CD14-positive monocyte (primary cell): ENCODE measurements at regions not wholly inside any gene's neighbourhood (a gene's known extent, or its start where the extent isn't known, plus 50 kb on each side); places are given as distances from the start of the nearest gene placed in this dataset.

Experiments used
- DNase-seq, 3 donors: peaks; one replicate each; pipeline ENCODE4 v3.0.0-alpha.2; 2011 to 2022
- H2AFZ ChIP-seq: 2 replicates; pipeline ENCODE4 v1.6.0; 2012; ENCODE audit warnings: mild to moderate bottlenecking, low read depth, low read length, inconsistent platforms; ENCODE audit not compliant: insufficient read depth, poor library complexity, severe bottlenecking
- H3K27ac ChIP-seq, 2 donors: 1 replicate in 1 of 2; 2 replicates in 1 of 2; pipeline ENCODE4 v1.5.1; 2012 to 2013; ENCODE audit warnings: low read length in 2 of 2, control low read depth in 1 of 2, inconsistent platforms in 1 of 2, low read depth in 1 of 2, mild to moderate bottlenecking in 1 of 2
- H3K27me3 ChIP-seq, 2 donors: one replicate each; pipeline versions ENCODE4 v1.6.0 to v1.6.1; 2011 to 2013; ENCODE audit warnings: low read length in 2 of 2; ENCODE audit not compliant: control insufficient read depth in 2 of 2, insufficient read depth in 2 of 2
- H3K36me3 ChIP-seq, 2 donors: replicated peaks in 1 of 2; 1 replicate in 1 of 2; 2 replicates in 1 of 2; pipeline versions ENCODE4 v1.5.1 to v1.6.1; 2012 to 2013; ENCODE audit warnings: low read length in 2 of 2, control low read depth in 1 of 2, inconsistent platforms in 1 of 2, mild to moderate bottlenecking in 1 of 2; ENCODE audit not compliant: insufficient read depth in 2 of 2, control insufficient read depth in 1 of 2
- H3K4me1 ChIP-seq, 2 donors: 1 replicate in 1 of 2; 2 replicates in 1 of 2; pipeline versions ENCODE4 v1.5.1 to v1.6.1; 2012 to 2013; ENCODE audit warnings: low read length in 2 of 2, control low read depth in 1 of 2, inconsistent platforms in 1 of 2, mild to moderate bottlenecking in 1 of 2, moderate library complexity in 1 of 2; ENCODE audit not compliant: insufficient read depth in 2 of 2, control insufficient read depth in 1 of 2
- H3K4me2 ChIP-seq: replicated peaks from 2 replicates; pipeline ENCODE3; 2012; ENCODE audit warnings: low read length, moderate library complexity, mild to moderate bottlenecking; ENCODE audit not compliant: poor library complexity, severe bottlenecking; ENCODE audit errors: extremely low read depth
- H3K4me3 ChIP-seq, 3 experiments: fragments of 200-600 bp in 1 of 3; sonication (generic) in 1 of 3; replicated peaks in 1 of 3; 1 replicate in 2 of 3; 2 replicates in 1 of 3; pipeline ENCODE4 v1.5.1; 2011 to 2013; ENCODE audit warnings: low read length in 3 of 3, mild to moderate bottlenecking in 3 of 3, control low read depth in 2 of 3, low read depth in 2 of 3, inconsistent platforms in 1 of 3, moderate library complexity in 1 of 3
- H3K79me2 ChIP-seq: 2 replicates; pipeline ENCODE4 v1.6.0; 2012; ENCODE audit warnings: mild to moderate bottlenecking, control low read depth, inconsistent platforms, low read length, moderate library complexity; ENCODE audit not compliant: insufficient read depth
- H3K9ac ChIP-seq: 2 replicates; pipeline ENCODE4 v1.6.0; 2017; ENCODE audit warnings: low read length, mild to moderate bottlenecking; ENCODE audit not compliant: insufficient read depth, poor library complexity, severe bottlenecking
- H3K9me3 ChIP-seq, 2 donors: replicated peaks in 1 of 2; 1 replicate in 1 of 2; 2 replicates in 1 of 2; pipeline versions ENCODE4 v1.5.1 to v1.6.1; 2012 to 2013; ENCODE audit warnings: low read length in 2 of 2, control low read depth in 1 of 2; ENCODE audit not compliant: control insufficient read depth in 1 of 2, insufficient read depth in 1 of 2
- H4K20me1 ChIP-seq: 2 replicates; pipeline ENCODE4 v1.6.0; 2012; ENCODE audit warnings: mild to moderate bottlenecking, low read length, control low read depth, moderate library complexity; ENCODE audit not compliant: insufficient read depth
- H3K27ac Mint-ChIP-seq, 7 donors: one replicate each; pipeline ENCODE4 v1.8.0; 2020; ENCODE audit warnings: mild to moderate bottlenecking in 7 of 7, mixed read lengths in 7 of 7, moderate library complexity in 6 of 7, inconsistent platforms in 2 of 7
- H3K27me3 Mint-ChIP-seq, 3 donors: one replicate each; pipeline ENCODE4 v1.8.0; 2021 to 2022; ENCODE audit warnings: low read depth in 3 of 3, mild to moderate bottlenecking in 3 of 3, mixed read lengths in 3 of 3, moderate library complexity in 3 of 3, inconsistent platforms in 1 of 3
- H3K36me3 Mint-ChIP-seq, 2 donors: one replicate each; pipeline ENCODE4 v1.8.0; 2020; ENCODE audit warnings: mixed read lengths in 2 of 2, inconsistent platforms in 1 of 2, mild to moderate bottlenecking in 1 of 2
- H3K4me1 Mint-ChIP-seq: one replicate; pipeline ENCODE4 v1.8.0; 2020; ENCODE audit warnings: mild to moderate bottlenecking, mixed read lengths
- H3K4me3 Mint-ChIP-seq, 2 donors: one replicate each; pipeline ENCODE4 v1.8.0; 2020; ENCODE audit warnings: mild to moderate bottlenecking in 2 of 2, mixed read lengths in 2 of 2, moderate library complexity in 1 of 2
- H3K9me3 Mint-ChIP-seq, 7 donors: one replicate each; pipeline ENCODE4 v1.8.0; 2020 to 2022; ENCODE audit warnings: mixed read lengths in 7 of 7, mild to moderate bottlenecking in 6 of 7, moderate library complexity in 6 of 7, inconsistent platforms in 2 of 7
- CTCF ChIP-seq: fragments of 200-600 bp; IDR thresholded peaks from one replicate; pipeline ENCODE4 v1.8.0; 2022; ENCODE audit warnings: antibody characterized with exemption, mild to moderate bottlenecking
- WGBS: methylation state at CpG from one replicate; pipeline ENCODE4 v1.1.5; 2013; ENCODE audit warnings: missing lambda C conversion rate; ENCODE audit not compliant: insufficient coverage; 5-methylcytosine and 5-hydroxymethylcytosine counted together
- intact Hi-C, 2 donors: fragments of 100-400 bp; cut with micrococcal nuclease; formaldehyde crosslinking; loops; one replicate each; pipeline versions ENCODE4 v1.15.0 to v1.15.1; 2023

- no peak for TF ChIP-seq CTCF
- Histone ChIP-seq H3K79me2 (no peaks in the 10 kb centered on the region), H3K4me1 (no peaks in the 10 kb centered on the region), H3K4me2 (no peak overlapping the region), H3K9ac (no peak overlapping the region), H3K36me3 (no peaks in the 10 kb centered on the region), H3K4me3 (no peak overlapping the region), H3K9me3 (no peaks in the 10 kb centered on the region), H4K20me1 (no peaks in the 10 kb centered on the region), H3K27ac (no peak overlapping the region), H2AFZ (no peak overlapping the region), H3K27me3 (no peaks in the 10 kb centered on the region)
- H3K36me3 Mint-ChIP-seq = no peaks in the 10 kb centered on the region
- no peak overlapping the region for H3K4me3 Mint-ChIP-seq
- intact Hi-C loops = no loop called here
- H3K27ac Mint-ChIP-seq = no peak overlapping the region
- peaks cover 0 to 2% (median 0%) of the 10 kb centered on the region in 3 donors for H3K27me3 Mint-ChIP-seq
- H3K4me1 Mint-ChIP-seq = no peaks in the 10 kb centered on the region
- no peak for DNase-seq
- peaks cover 0 to 3% (median 0%) of the 10 kb centered on the region in 7 donors for H3K9me3 Mint-ChIP-seq
- no CpG with 5 or more reads among the region's 2 CpGs for WGBS
Observed at GRCh38 chr5:109928046-109928445, 238.3 kb downstream of the MAN2A1 start.

- Mint-ChIP-seq H3K36me3 (no peaks in the 10 kb centered on the region), H3K4me1 (no peaks in the 10 kb centered on the region), H3K4me3 (no peak overlapping the region), H3K27me3 (peaks cover 0 to 2% (median 0%) of the 10 kb centered on the region in 3 donors), H3K9me3 (peaks cover 0 to 3% (median 0%) of the 10 kb centered on the region in 7 donors), H3K27ac (no peak overlapping the region)
- Histone ChIP-seq H3K9ac (no peak overlapping the region), H3K79me2 (no peaks in the 10 kb centered on the region), H3K9me3 (no peaks in the 10 kb centered on the region), H3K27me3 (no peaks in the 10 kb centered on the region), H2AFZ (no peak overlapping the region), H4K20me1 (no peaks in the 10 kb centered on the region), H3K4me3 (no peak overlapping the region), H3K36me3 (no peaks in the 10 kb centered on the region), H3K4me2 (no peak overlapping the region), H3K27ac (no peak overlapping the region), H3K4me1 (no peaks in the 10 kb centered on the region)
- intact Hi-C loops = no loop called here
- WGBS = no CpG with 5 or more reads among the region's 2 CpGs
- TF ChIP-seq CTCF = no peak
- no peak for DNase-seq
Observed at GRCh38 chr5:109928811-109929210, 239.1 kb downstream of the MAN2A1 start.
